GM12878 (cell line): ENCODE measurements at regions not wholly inside any gene's neighbourhood (a gene's known extent, or its start where the extent isn't known, plus 50 kb on each side); places are given as distances from the start of the nearest gene placed in this dataset.

ENCODE experiments used
- CBX5 ChIP-seq: sonication (generic); IDR thresholded peaks from 2 replicates; pipeline ENCODE4 v1.6.1; 2016; ENCODE audit warnings: low read depth, moderate library complexity, mild to moderate bottlenecking, inconsistent platforms
- CHD2 ChIP-seq: IDR thresholded peaks from 2 replicates; pipeline ENCODE4 v1.6.1; 2011; ENCODE audit warnings: low read depth, low read length, improper control_type of control experiment, borderline replicate concordance
- CREM ChIP-seq: IDR thresholded peaks from 2 replicates; pipeline ENCODE4 v1.6.1; 2014; ENCODE audit warnings: antibody characterized with exemption, low read depth
- FOS ChIP-seq: IDR thresholded peaks from 3 replicates; pipeline ENCODE4 v1.6.1; 2011; ENCODE audit warnings: borderline replicate concordance; ENCODE audit not compliant: insufficient read length; ENCODE audit errors: extremely low read depth
- HCFC1 ChIP-seq: fragments of 150-350 bp; IDR thresholded peaks from 2 replicates; pipeline ENCODE4 v1.6.1; 2014; ENCODE audit warnings: low read length
- HDAC2 ChIP-seq: fragments of 200-600 bp; sonication (generic); IDR thresholded peaks from 2 replicates; pipeline ENCODE4 v1.6.1; 2017
- KDM1A ChIP-seq: fragments of 200-600 bp; sonication (generic); IDR thresholded peaks from 2 replicates; pipeline ENCODE4 v1.6.1; 2016; ENCODE audit warnings: borderline replicate concordance
- MEF2A ChIP-seq: IDR thresholded peaks from 2 replicates; pipeline ENCODE4 v1.6.1; 2011; ENCODE audit warnings: low read depth, mild to moderate bottlenecking, low read length, moderate library complexity; ENCODE audit not compliant: insufficient read depth
- MEF2B ChIP-seq: fragments of 450-650 bp; IDR thresholded peaks from 2 replicates; pipeline ENCODE4 v1.6.1; 2018; ENCODE audit warnings: mild to moderate bottlenecking, moderate library complexity; ENCODE audit not compliant: partially characterized antibody, poor library complexity, severe bottlenecking
- NFYA ChIP-seq: IDR thresholded peaks from 2 replicates; pipeline ENCODE4 v1.6.1; 2011; ENCODE audit warnings: low read depth, mild to moderate bottlenecking, low read length, improper control_type of control experiment, borderline replicate concordance
- PML ChIP-seq: IDR thresholded peaks from 2 replicates; pipeline ENCODE4 v1.6.1; 2012; ENCODE audit warnings: low read length, inconsistent platforms
- POLR2A ChIP-seq: IDR thresholded peaks from 2 replicates; pipeline ENCODE4 v1.6.1; 2011; ENCODE audit warnings: low read depth, mild to moderate bottlenecking, low read length
- POLR2AphosphoS2 ChIP-seq: IDR thresholded peaks from 2 replicates; pipeline ENCODE4 v1.6.1; 2011; ENCODE audit warnings: low read depth, mild to moderate bottlenecking, low read length, improper control_type of control experiment, moderate library complexity
- POU2F2 ChIP-seq: IDR thresholded peaks from 3 replicates; pipeline ENCODE4 v1.6.1; 2011; ENCODE audit warnings: low read depth, mild to moderate bottlenecking, low read length, borderline replicate concordance
- RUNX3 ChIP-seq: IDR thresholded peaks from 2 replicates; pipeline ENCODE4 v1.6.1; 2012; ENCODE audit warnings: low read length, inconsistent platforms
- SMARCA5 ChIP-seq: fragments of 450-650 bp; IDR thresholded peaks from 2 replicates; pipeline ENCODE4 v1.6.1; 2017; ENCODE audit warnings: mild to moderate bottlenecking
- SMC3 ChIP-seq: IDR thresholded peaks from 2 replicates; pipeline ENCODE4 v1.6.1; 2011; ENCODE audit warnings: low read length, improper control_type of control experiment, borderline replicate concordance
- SP1 ChIP-seq: IDR thresholded peaks from one replicate; pipeline ENCODE4 v1.6.1; 2011; ENCODE audit warnings: low read depth, low read length
- STAT1 ChIP-seq: fragments of 450-650 bp; conservative IDR thresholded peaks from 2 replicates; pipeline ENCODE4 v1.6.1; 2014; ENCODE audit warnings: antibody characterized with exemption, mild to moderate bottlenecking
- YY1 ChIP-seq: IDR thresholded peaks from 2 replicates; pipeline ENCODE4 v1.6.1; 2011; ENCODE audit warnings: low read depth, mild to moderate bottlenecking, low read length
- ZNF274 ChIP-seq: IDR thresholded peaks from one replicate; pipeline ENCODE4 v1.8.0; 2011; ENCODE audit not compliant: insufficient read length, insufficient read depth
- TF ChIP-seq, protein P1 (sequence below): IDR thresholded peaks from 2 replicates; pipeline ENCODE4 v1.6.1; 2012; ENCODE audit warnings: low read depth, low read length, improper control_type of control experiment
- TF ChIP-seq, protein P2 (sequence below): fragments of 450-650 bp; IDR thresholded peaks from 2 replicates; pipeline ENCODE4 v1.6.1; 2017; ENCODE audit warnings: antibody characterized with exemption, mild to moderate bottlenecking, moderate library complexity
- TF ChIP-seq, protein P3 (sequence below): IDR thresholded peaks from 2 replicates; pipeline ENCODE4 v1.6.1; 2011; ENCODE audit warnings: borderline replicate concordance, low read depth, mild to moderate bottlenecking, moderate library complexity, mixed read lengths, low read length; ENCODE audit not compliant: insufficient read depth; ENCODE audit errors: extremely low read length
- TF ChIP-seq, protein P4 (sequence below): IDR thresholded peaks from 2 replicates; pipeline ENCODE4 v1.6.1; 2012; ENCODE audit warnings: low read depth, low read length, improper control_type of control experiment
- TF ChIP-seq, protein P5 (sequence below): fragments of 450-650 bp; IDR thresholded peaks from 2 replicates; pipeline ENCODE4 v1.6.1; 2016; ENCODE audit warnings: mild to moderate bottlenecking

DNA sequence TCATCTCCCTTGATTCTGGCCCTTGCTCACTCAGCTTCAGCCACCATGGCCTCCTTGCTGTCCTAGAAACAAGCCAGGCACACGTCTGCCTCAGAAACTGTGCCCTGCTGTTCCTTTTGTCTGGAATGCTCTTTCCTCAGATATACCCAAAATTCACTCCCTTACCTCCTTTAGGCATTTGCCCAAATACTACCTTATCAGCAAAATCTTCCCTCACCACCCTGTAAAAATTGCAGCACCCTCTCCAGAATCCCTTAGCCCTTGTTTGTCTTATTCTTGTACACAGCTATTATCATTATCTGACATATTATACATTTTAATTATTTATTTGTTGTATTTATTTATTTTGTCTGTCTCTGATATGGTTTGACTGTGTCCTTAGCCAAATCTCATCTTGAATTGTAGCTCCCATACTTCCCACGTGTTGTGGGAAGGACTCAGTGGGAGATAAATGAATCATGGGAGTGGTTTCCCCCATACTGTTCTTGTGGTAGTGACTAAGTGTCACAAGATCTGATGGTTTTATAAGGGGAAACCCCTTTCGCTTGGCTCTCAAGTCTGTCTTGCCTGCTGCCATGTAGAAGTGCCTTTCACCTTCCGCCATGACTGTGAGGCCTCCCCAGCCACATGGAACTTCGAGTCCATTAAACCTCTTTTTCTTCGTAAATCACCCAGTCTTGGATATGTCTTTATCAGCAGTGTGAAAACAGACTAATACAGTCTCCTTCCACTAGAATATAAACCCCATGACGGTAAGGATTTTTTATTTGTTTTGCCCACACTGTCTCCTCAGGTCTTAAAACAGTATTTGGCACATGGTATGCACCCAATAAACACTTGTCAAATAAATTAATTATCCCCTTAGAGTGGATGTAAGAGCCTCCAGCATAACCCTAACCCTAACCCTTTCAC is 60.0 kb upstream of the STT3B start (continued):
- TF ChIP-seq MEF2B = no peak
- TF ChIP-seq ZNF274 = no peak
- TF ChIP-seq MEF2A = no peak
- TF ChIP-seq SMARCA5 = no peak
- TF ChIP-seq STAT1 = no peak
- TF ChIP-seq CBX5 = no peak
- no peak for TF ChIP-seq FOS
- no peak for TF ChIP-seq POLR2A
- no peak for TF ChIP-seq CREM
- no peak for TF ChIP-seq POLR2AphosphoS2
- no peak for TF ChIP-seq HCFC1
- no peak for TF ChIP-seq PML
- TF ChIP-seq, protein P1, sequence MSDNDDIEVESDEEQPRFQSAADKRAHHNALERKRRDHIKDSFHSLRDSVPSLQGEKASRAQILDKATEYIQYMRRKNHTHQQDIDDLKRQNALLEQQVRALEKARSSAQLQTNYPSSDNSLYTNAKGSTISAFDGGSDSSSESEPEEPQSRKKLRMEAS = no peak
- TF ChIP-seq, protein P2, sequence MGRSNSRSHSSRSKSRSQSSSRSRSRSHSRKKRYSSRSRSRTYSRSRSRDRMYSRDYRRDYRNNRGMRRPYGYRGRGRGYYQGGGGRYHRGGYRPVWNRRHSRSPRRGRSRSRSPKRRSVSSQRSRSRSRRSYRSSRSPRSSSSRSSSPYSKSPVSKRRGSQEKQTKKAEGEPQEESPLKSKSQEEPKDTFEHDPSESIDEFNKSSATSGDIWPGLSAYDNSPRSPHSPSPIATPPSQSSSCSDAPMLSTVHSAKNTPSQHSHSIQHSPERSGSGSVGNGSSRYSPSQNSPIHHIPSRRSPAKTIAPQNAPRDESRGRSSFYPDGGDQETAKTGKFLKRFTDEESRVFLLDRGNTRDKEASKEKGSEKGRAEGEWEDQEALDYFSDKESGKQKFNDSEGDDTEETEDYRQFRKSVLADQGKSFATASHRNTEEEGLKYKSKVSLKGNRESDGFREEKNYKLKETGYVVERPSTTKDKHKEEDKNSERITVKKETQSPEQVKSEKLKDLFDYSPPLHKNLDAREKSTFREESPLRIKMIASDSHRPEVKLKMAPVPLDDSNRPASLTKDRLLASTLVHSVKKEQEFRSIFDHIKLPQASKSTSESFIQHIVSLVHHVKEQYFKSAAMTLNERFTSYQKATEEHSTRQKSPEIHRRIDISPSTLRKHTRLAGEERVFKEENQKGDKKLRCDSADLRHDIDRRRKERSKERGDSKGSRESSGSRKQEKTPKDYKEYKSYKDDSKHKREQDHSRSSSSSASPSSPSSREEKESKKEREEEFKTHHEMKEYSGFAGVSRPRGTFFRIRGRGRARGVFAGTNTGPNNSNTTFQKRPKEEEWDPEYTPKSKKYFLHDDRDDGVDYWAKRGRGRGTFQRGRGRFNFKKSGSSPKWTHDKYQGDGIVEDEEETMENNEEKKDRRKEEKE = no peak
- TF ChIP-seq HDAC2 = no peak
- peak; percentile 44; the same call in 1 of the 2 replicates for TF ChIP-seq YY1
- no peak for TF ChIP-seq SMC3
- TF ChIP-seq, protein P3, sequence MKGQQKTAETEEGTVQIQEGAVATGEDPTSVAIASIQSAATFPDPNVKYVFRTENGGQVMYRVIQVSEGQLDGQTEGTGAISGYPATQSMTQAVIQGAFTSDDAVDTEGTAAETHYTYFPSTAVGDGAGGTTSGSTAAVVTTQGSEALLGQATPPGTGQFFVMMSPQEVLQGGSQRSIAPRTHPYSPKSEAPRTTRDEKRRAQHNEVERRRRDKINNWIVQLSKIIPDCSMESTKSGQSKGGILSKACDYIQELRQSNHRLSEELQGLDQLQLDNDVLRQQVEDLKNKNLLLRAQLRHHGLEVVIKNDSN = no peak
- TF ChIP-seq POU2F2 = no peak
- TF ChIP-seq, protein P4, sequence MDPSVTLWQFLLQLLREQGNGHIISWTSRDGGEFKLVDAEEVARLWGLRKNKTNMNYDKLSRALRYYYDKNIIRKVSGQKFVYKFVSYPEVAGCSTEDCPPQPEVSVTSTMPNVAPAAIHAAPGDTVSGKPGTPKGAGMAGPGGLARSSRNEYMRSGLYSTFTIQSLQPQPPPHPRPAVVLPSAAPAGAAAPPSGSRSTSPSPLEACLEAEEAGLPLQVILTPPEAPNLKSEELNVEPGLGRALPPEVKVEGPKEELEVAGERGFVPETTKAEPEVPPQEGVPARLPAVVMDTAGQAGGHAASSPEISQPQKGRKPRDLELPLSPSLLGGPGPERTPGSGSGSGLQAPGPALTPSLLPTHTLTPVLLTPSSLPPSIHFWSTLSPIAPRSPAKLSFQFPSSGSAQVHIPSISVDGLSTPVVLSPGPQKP = no peak
- TF ChIP-seq SP1 = no peak
- TF ChIP-seq, protein P5, sequence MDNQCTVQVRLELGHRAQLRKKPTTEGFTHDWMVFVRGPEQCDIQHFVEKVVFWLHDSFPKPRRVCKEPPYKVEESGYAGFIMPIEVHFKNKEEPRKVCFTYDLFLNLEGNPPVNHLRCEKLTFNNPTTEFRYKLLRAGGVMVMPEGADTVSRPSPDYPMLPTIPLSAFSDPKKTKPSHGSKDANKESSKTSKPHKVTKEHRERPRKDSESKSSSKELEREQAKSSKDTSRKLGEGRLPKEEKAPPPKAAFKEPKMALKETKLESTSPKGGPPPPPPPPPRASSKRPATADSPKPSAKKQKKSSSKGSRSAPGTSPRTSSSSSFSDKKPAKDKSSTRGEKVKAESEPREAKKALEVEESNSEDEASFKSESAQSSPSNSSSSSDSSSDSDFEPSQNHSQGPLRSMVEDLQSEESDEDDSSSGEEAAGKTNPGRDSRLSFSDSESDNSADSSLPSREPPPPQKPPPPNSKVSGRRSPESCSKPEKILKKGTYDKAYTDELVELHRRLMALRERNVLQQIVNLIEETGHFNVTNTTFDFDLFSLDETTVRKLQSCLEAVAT = peak; percentile 62; the same call in 1 of the 2 replicates
- TF ChIP-seq NFYA = no peak
- TF ChIP-seq CHD2 = no peak
- TF ChIP-seq RUNX3 = peak; percentile 44
- TF ChIP-seq KDM1A = no peak
